ENCODE measurements at regions not wholly inside any gene's neighbourhood (a gene's known extent, or its start where the extent isn't known, plus 50 kb on each side); places are given as distances from the start of the nearest gene placed in this dataset.

- intact Hi-C loops (cut with DNase I; ENCODE audit: low total_unique reads) = no loop called here
- WGBS, 5 donors = 77 to 94% (median 87%) methylated on average over 1 of the region's 1 CpG
- Histone ChIP-seq H3K4me1 (no peaks in the 10 kb centered on the region), H3K9me3 (no peaks in the 10 kb centered on the region), H3K27ac (no peak overlapping the region), H3K27me3 (replicated peaks in 1 of 7) (no peaks in the 10 kb centered on the region), H3K36me3 (no peaks in the 10 kb centered on the region), H3K4me3 (no peak overlapping the region)
- TF ChIP-seq POLR2AphosphoS5 (IDR thresholded peaks at IDR 0.05) = no peak
- TF ChIP-seq POLR2A (IDR thresholded peaks at IDR 0.05) = no peak
- TF ChIP-seq, protein P1, sequence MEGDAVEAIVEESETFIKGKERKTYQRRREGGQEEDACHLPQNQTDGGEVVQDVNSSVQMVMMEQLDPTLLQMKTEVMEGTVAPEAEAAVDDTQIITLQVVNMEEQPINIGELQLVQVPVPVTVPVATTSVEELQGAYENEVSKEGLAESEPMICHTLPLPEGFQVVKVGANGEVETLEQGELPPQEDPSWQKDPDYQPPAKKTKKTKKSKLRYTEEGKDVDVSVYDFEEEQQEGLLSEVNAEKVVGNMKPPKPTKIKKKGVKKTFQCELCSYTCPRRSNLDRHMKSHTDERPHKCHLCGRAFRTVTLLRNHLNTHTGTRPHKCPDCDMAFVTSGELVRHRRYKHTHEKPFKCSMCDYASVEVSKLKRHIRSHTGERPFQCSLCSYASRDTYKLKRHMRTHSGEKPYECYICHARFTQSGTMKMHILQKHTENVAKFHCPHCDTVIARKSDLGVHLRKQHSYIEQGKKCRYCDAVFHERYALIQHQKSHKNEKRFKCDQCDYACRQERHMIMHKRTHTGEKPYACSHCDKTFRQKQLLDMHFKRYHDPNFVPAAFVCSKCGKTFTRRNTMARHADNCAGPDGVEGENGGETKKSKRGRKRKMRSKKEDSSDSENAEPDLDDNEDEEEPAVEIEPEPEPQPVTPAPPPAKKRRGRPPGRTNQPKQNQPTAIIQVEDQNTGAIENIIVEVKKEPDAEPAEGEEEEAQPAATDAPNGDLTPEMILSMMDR (IDR thresholded peaks at IDR 0.05 in 8 of 11, conservative IDR thresholded peaks at IDR 0.05 in 3 of 11) = no peak
- DNase-seq = no peak
Observed at GRCh38 chr10:108624052-108624451, 1299.3 kb downstream of the XPNPEP1 start.

- WGBS, 5 donors = 56 to 82% (median 70%) methylated on average over 1 of the region's 1 CpG
- no peak overlapping the region for H3K4me3 ChIP-seq
- no peaks in the 10 kb centered on the region for H3K36me3 ChIP-seq
- TF ChIP-seq, protein P1 (IDR thresholded peaks at IDR 0.05 in 8 of 11, conservative IDR thresholded peaks at IDR 0.05 in 3 of 11) = no peak
- no peak for TF ChIP-seq POLR2A (IDR thresholded peaks at IDR 0.05)
- no peak for TF ChIP-seq POLR2AphosphoS5 (IDR thresholded peaks at IDR 0.05)
- H3K27me3 ChIP-seq (replicated peaks in 1 of 7) = no peaks in the 10 kb centered on the region
- H3K27ac ChIP-seq = no peak overlapping the region
- peaks cover 0 to 4% (median 0%) of the 10 kb centered on the region in 8 donors for H3K9me3 ChIP-seq
- intact Hi-C loops (cut with DNase I; ENCODE audit: low total_unique reads) = no loop called here
- DNase-seq = no peak
- no peaks in the 10 kb centered on the region for H3K4me1 ChIP-seq
Observed at GRCh38 chr10:108620821-108621534, 1302.3 kb downstream of the XPNPEP1 start.

- Histone ChIP-seq H3K9me3 (peaks cover 0 to 4% (median 0%) of the 10 kb centered on the region in 8 donors), H3K27me3 (replicated peaks in 1 of 7) (no peaks in the 10 kb centered on the region), H3K27ac (no peak overlapping the region), H3K4me1 (no peaks in the 10 kb centered on the region), H3K4me3 (no peak overlapping the region), H3K36me3 (no peaks in the 10 kb centered on the region)
- no peak for DNase-seq
- WGBS, 5 donors = 81 to 89% (median 85%) methylated on average over 6 of the region's 6 CpGs
- TF ChIP-seq POLR2AphosphoS5 (IDR thresholded peaks at IDR 0.05) (no peak), POLR2A (IDR thresholded peaks at IDR 0.05) (no peak)
- TF ChIP-seq, protein P1 (IDR thresholded peaks at IDR 0.05 in 8 of 11, conservative IDR thresholded peaks at IDR 0.05 in 3 of 11) = no peak
- intact Hi-C loops (cut with DNase I; ENCODE audit: low total_unique reads) = no loop called here
Observed at GRCh38 chr10:108616559-108617285, 1306.6 kb downstream of the XPNPEP1 start.

Measured in spleen (tissue), 11 donors.